ENCODE measurements at regions not wholly inside any gene's neighbourhood (a gene's known extent, or its start where the extent isn't known, plus 50 kb on each side); places are given as distances from the start of the nearest gene placed in this dataset.

GRCh38 chr13:100876044-100876403 is 201.4 kb upstream of the TMTC4 start:
- Histone ChIP-seq H3K36me3 (ENCODE audit: control insufficient read depth in 2 of 4, insufficient read depth in 4 of 4, low read length in 3 of 4) (no peaks in the 10 kb centered on the region), H2BK5ac (ENCODE audit: low read depth, low read length) (no peak overlapping the region), H2AFZ (ENCODE audit: low read length) (no peak overlapping the region), H4K8ac (ENCODE audit: extremely low read depth, insufficient read depth, low read length) (no peak overlapping the region), H3K9me3 (ENCODE audit: insufficient read depth in 2 of 2, low read depth in 1 of 2, low read length in 1 of 2) (peaks cover 6 to 9% of the 10 kb centered on the region in 2 experiments; a peak in 2 of 4 replicates), H3K23me2 (ENCODE audit: low read depth, low read length) (no peaks in the 10 kb centered on the region), H2BK15ac (ENCODE audit: low read length) (no peak overlapping the region), H3K4me1 (replicated peaks in 1 of 4; ENCODE audit: control insufficient read depth in 3 of 4, insufficient read depth in 4 of 4, low read length in 3 of 4) (no peaks in the 10 kb centered on the region), H3K18ac (ENCODE audit: extremely low read depth, low read length) (no peak overlapping the region), H2AK5ac (ENCODE audit: low read depth, low read length) (no peak overlapping the region), H3K56ac (replicated peaks; ENCODE audit: insufficient read length, low read depth, low read length) (no peak overlapping the region), H3K9ac (replicated peaks in 1 of 4; ENCODE audit: extremely low read depth in 1 of 4, low read depth in 3 of 4, low read length in 3 of 4) (no peak overlapping the region), H4K5ac (ENCODE audit: insufficient read length, low read depth, low read length) (no peak overlapping the region), H3K4me2 (ENCODE audit: insufficient read depth in 1 of 2, low read depth in 2 of 2, low read length in 2 of 2) (no peak overlapping the region), H4K20me1 (replicated peaks in 1 of 2; ENCODE audit: control insufficient read depth in 1 of 2, insufficient read depth in 2 of 2, low read length in 2 of 2) (no peaks in the 10 kb centered on the region), H3K14ac (ENCODE audit: insufficient read length) (no peak overlapping the region), H4K91ac (replicated peaks; ENCODE audit: insufficient read length, low read length) (no peak overlapping the region), H3K4me3 (ENCODE audit: extremely low read depth in 1 of 4, insufficient read depth in 2 of 4, low read depth in 3 of 4, low read length in 4 of 4) (no peak overlapping the region), H2BK120ac (replicated peaks; ENCODE audit: low read depth, low read length) (no peak overlapping the region), H3K27ac (ENCODE audit: low read depth, low read length) (no peak overlapping the region), H2BK20ac (ENCODE audit: low read length) (no peak overlapping the region), H3K79me1 (ENCODE audit: low read depth, low read length) (no peaks in the 10 kb centered on the region), H3K27me3 (replicated peaks in 1 of 4; ENCODE audit: control insufficient read depth in 3 of 4, extremely low read depth in 1 of 4, insufficient read depth in 3 of 4, low read length in 3 of 4) (peaks cover 0 to 1% (median 0%) of the 10 kb centered on the region in 4 experiments; a peak in 1 of 7 replicates), H3K79me2 (ENCODE audit: control insufficient read depth in 1 of 2, insufficient read depth in 2 of 2, low read length in 2 of 2) (no peaks in the 10 kb centered on the region), H2BK12ac (ENCODE audit: low read depth, low read length) (no peak overlapping the region), H3K4ac (replicated peaks; ENCODE audit: insufficient read length, low read depth, low read length) (no peak overlapping the region), H3K23ac (ENCODE audit: insufficient read length) (no peak overlapping the region)
- CTCF ChIA-PET (ENCODE audit: partially characterized antibody) = no interaction called here
- POLR2A ChIA-PET (ENCODE audit: partially characterized antibody) = no interaction called here
- 87 to 100% methylated on average over 1 to 2 of the region's 2 CpGs for WGBS, 2 experiments (ENCODE audit: extremely low coverage in 1 of 2, insufficient coverage in 1 of 2, insufficient read length in 1 of 2, insufficient replicate concordance in 2 of 2, low coverage in 1 of 2, low lambda C conversion rate in 2 of 2, missing lambda C conversion rate in 1 of 2)
- DNase-seq (ENCODE audit: low read depth in 1 of 2, low spot score in 2 of 2) (no peak), FAIRE-seq (no peak)
- no peak for TF ChIP-seq CTCF (IDR thresholded peaks at IDR 0.05; ENCODE audit: control extremely low read depth in 1 of 3, insufficient read depth in 1 of 3, low read depth in 1 of 3, low read length in 3 of 3)
- no peak for TF ChIP-seq RBBP5 (IDR thresholded peaks at IDR 0.05; ENCODE audit: borderline replicate concordance, low read depth, low read length)
- TF ChIP-seq PHF8 (conservative IDR thresholded peaks at IDR 0.05; ENCODE audit: low read depth, low read length) = no peak
